Neural cell (in vitro differentiated cells): ENCODE measurements at regions not wholly inside any gene's neighbourhood (a gene's known extent, or its start where the extent isn't known, plus 50 kb on each side); places are given as distances from the start of the nearest gene placed in this dataset.

Experiments used
- H2AFZ ChIP-seq: fragments of 200-600, 300-800 bp; sonication (generic), shearing (Covaris generic); 2 replicates; pipeline ENCODE4 v1.6.0; 2014; ENCODE audit warnings: low read depth, mild to moderate bottlenecking, antibody characterized with exemption, low read length, moderate library complexity
- H3F3A ChIP-seq: fragments of 200-600 bp; shearing (Covaris generic); 2 replicates; pipeline ENCODE4 v1.6.1; 2016; ENCODE audit warnings: mild to moderate bottlenecking, moderate library complexity, mixed read lengths, antibody characterized with exemption, low read length; ENCODE audit not compliant: insufficient read depth, poor library complexity, severe bottlenecking
- H3K27ac ChIP-seq: fragments of 200-600, 300-800 bp; sonication (generic), shearing (Covaris generic); 2 replicates; pipeline ENCODE4 v1.5.1; 2014; ENCODE audit warnings: mild to moderate bottlenecking, low read length, moderate library complexity
- H3K27me3 ChIP-seq: fragments of 300-800, 200-600 bp; sonication (generic), shearing (Covaris generic); 2 replicates; pipeline ENCODE4 v1.6.0; 2014; ENCODE audit warnings: mild to moderate bottlenecking, low read depth, low read length, moderate library complexity; ENCODE audit not compliant: insufficient read depth
- H3K36me3 ChIP-seq: fragments of 300-800, 200-600 bp; sonication (generic), shearing (Covaris generic); 2 replicates; pipeline ENCODE4 v1.5.1; 2014; ENCODE audit warnings: mild to moderate bottlenecking, antibody characterized with exemption, low read length, moderate library complexity; ENCODE audit not compliant: insufficient read depth
- H3K4me2 ChIP-seq: fragments of 300-800, 200-600 bp; sonication (generic), shearing (Covaris generic); 2 replicates; pipeline ENCODE4 v1.6.0; 2014; ENCODE audit warnings: mild to moderate bottlenecking, low read length
- H3K4me3 ChIP-seq: fragments of 300-800, 200-600 bp; sonication (generic), shearing (Covaris generic); 2 replicates; pipeline ENCODE4 v1.5.1; 2014; ENCODE audit warnings: mild to moderate bottlenecking, low read length, moderate library complexity
- H3K79me2 ChIP-seq: fragments of 200-600 bp; shearing (Covaris generic); replicated peaks from 2 replicates; pipeline ENCODE4 v1.6.0; 2014; ENCODE audit warnings: mild to moderate bottlenecking, low read length, moderate library complexity; ENCODE audit not compliant: insufficient read depth
- H3K9ac ChIP-seq: fragments of 300-800, 200-600 bp; sonication (generic), shearing (Covaris generic); 2 replicates; pipeline ENCODE4 v1.6.1; 2016; ENCODE audit warnings: mild to moderate bottlenecking, low read length, mixed read lengths
- H3K9me2 ChIP-seq: fragments of 200-600 bp; shearing (Covaris generic); 2 replicates; pipeline ENCODE4 v1.6.1; 2016; ENCODE audit warnings: mild to moderate bottlenecking, low read length, mixed read lengths; ENCODE audit not compliant: insufficient read depth
- H3K9me3 ChIP-seq: fragments of 200-600, 300-800 bp; sonication (generic), shearing (Covaris generic); 2 replicates; pipeline ENCODE4 v1.6.1; 2016; ENCODE audit warnings: mild to moderate bottlenecking, mixed run types, low read length, moderate library complexity, mixed read lengths
- H4K20me1 ChIP-seq: fragments of 200-600 bp; shearing (Covaris generic); 2 replicates; pipeline ENCODE4 v1.6.1; 2016; ENCODE audit warnings: mild to moderate bottlenecking, mixed run types; ENCODE audit not compliant: insufficient read depth
- EP300 ChIP-seq: fragments of 450-650 bp; conservative IDR thresholded peaks from 2 replicates; pipeline ENCODE4 v1.6.1; 2014; ENCODE audit warnings: antibody characterized with exemption, mild to moderate bottlenecking, moderate library complexity; ENCODE audit not compliant: poor library complexity, severe bottlenecking
- EZH2 ChIP-seq: fragments of 200-600, 300-800 bp; shearing (Covaris generic), sonication (generic); IDR thresholded peaks from 2 replicates; pipeline ENCODE4 v1.6.1; 2014; ENCODE audit warnings: antibody characterized with exemption, low read length, borderline replicate concordance, mild to moderate bottlenecking; ENCODE audit not compliant: insufficient read depth, poor library complexity, severe bottlenecking
- MXI1 ChIP-seq: fragments of 450-650 bp; conservative IDR thresholded peaks from 2 replicates; pipeline ENCODE4 v1.6.1; 2014; ENCODE audit warnings: antibody characterized with exemption, mild to moderate bottlenecking; ENCODE audit not compliant: poor library complexity, severe bottlenecking
- POLR2AphosphoS5 ChIP-seq: IDR thresholded peaks from 2 replicates; pipeline ENCODE4 v1.6.1; 2012
- RAD21 ChIP-seq: fragments of 450-650 bp; conservative IDR thresholded peaks from 2 replicates; pipeline ENCODE4 v1.6.1; 2014; ENCODE audit warnings: antibody characterized with exemption, mild to moderate bottlenecking, moderate library complexity
- SMC3 ChIP-seq: fragments of 450-650 bp; conservative IDR thresholded peaks from 2 replicates; pipeline ENCODE4 v1.6.1; 2014; ENCODE audit warnings: antibody characterized with exemption, mild to moderate bottlenecking, moderate library complexity; ENCODE audit not compliant: poor library complexity
- TAF1 ChIP-seq: IDR thresholded peaks from 2 replicates; pipeline ENCODE4 v1.6.1; 2012; ENCODE audit warnings: low read depth
- TF ChIP-seq, protein P1 (sequence below): fragments of 450-650 bp; IDR thresholded peaks from 2 replicates; pipeline ENCODE4 v1.5.1; 2014; ENCODE audit warnings: antibody characterized with exemption, mild to moderate bottlenecking, moderate library complexity; ENCODE audit not compliant: poor library complexity, severe bottlenecking
- TF ChIP-seq, protein P2 (sequence below): IDR thresholded peaks from 2 replicates; pipeline ENCODE4 v1.6.1; 2012; ENCODE audit warnings: borderline replicate concordance

DNA sequence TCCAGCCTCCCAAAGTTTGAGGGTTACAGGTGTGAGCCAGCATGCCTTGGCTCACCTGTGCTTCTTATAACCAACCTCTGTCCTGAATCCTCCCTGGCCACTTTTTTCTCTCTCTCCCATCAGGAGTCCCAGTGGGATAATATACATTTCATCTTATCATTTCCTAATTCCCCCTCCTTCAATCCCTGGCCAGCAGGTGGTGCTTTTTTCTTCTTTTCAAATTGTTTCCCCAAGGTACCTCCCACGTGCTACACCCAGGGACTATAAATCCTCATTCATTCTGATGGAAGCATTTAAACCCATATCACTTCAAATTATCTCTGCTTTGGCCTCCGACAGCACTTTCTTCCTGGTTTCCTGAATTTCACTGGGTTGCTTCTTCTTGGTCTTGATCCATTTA, 704.7 kb downstream of the NLGN4Y start:
- Histone ChIP-seq H3K4me2 (no peak overlapping the region), H4K20me1 (no peaks in the 10 kb centered on the region), H3K36me3 (no peaks in the 10 kb centered on the region), H3F3A (no peaks in the 10 kb centered on the region), H3K27ac (no peak overlapping the region), H3K79me2 (no peaks in the 10 kb centered on the region), H3K9ac (no peak overlapping the region), H3K27me3 (no peaks in the 10 kb centered on the region), H2AFZ (no peak overlapping the region), H3K9me3 (no peaks in the 10 kb centered on the region), H3K4me3 (no peak overlapping the region), H3K9me2 (no peaks in the 10 kb centered on the region)
- no peak for TF ChIP-seq TAF1
- no peak for TF ChIP-seq EP300
- no peak for TF ChIP-seq RAD21
- no peak for TF ChIP-seq EZH2
- TF ChIP-seq, protein P1, sequence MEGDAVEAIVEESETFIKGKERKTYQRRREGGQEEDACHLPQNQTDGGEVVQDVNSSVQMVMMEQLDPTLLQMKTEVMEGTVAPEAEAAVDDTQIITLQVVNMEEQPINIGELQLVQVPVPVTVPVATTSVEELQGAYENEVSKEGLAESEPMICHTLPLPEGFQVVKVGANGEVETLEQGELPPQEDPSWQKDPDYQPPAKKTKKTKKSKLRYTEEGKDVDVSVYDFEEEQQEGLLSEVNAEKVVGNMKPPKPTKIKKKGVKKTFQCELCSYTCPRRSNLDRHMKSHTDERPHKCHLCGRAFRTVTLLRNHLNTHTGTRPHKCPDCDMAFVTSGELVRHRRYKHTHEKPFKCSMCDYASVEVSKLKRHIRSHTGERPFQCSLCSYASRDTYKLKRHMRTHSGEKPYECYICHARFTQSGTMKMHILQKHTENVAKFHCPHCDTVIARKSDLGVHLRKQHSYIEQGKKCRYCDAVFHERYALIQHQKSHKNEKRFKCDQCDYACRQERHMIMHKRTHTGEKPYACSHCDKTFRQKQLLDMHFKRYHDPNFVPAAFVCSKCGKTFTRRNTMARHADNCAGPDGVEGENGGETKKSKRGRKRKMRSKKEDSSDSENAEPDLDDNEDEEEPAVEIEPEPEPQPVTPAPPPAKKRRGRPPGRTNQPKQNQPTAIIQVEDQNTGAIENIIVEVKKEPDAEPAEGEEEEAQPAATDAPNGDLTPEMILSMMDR: no peak
- TF ChIP-seq, protein P2, sequence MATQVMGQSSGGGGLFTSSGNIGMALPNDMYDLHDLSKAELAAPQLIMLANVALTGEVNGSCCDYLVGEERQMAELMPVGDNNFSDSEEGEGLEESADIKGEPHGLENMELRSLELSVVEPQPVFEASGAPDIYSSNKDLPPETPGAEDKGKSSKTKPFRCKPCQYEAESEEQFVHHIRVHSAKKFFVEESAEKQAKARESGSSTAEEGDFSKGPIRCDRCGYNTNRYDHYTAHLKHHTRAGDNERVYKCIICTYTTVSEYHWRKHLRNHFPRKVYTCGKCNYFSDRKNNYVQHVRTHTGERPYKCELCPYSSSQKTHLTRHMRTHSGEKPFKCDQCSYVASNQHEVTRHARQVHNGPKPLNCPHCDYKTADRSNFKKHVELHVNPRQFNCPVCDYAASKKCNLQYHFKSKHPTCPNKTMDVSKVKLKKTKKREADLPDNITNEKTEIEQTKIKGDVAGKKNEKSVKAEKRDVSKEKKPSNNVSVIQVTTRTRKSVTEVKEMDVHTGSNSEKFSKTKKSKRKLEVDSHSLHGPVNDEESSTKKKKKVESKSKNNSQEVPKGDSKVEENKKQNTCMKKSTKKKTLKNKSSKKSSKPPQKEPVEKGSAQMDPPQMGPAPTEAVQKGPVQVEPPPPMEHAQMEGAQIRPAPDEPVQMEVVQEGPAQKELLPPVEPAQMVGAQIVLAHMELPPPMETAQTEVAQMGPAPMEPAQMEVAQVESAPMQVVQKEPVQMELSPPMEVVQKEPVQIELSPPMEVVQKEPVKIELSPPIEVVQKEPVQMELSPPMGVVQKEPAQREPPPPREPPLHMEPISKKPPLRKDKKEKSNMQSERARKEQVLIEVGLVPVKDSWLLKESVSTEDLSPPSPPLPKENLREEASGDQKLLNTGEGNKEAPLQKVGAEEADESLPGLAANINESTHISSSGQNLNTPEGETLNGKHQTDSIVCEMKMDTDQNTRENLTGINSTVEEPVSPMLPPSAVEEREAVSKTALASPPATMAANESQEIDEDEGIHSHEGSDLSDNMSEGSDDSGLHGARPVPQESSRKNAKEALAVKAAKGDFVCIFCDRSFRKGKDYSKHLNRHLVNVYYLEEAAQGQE: no peak
- no peak for TF ChIP-seq POLR2AphosphoS5
- TF ChIP-seq MXI1: no peak
- TF ChIP-seq SMC3: no peak

DNA sequence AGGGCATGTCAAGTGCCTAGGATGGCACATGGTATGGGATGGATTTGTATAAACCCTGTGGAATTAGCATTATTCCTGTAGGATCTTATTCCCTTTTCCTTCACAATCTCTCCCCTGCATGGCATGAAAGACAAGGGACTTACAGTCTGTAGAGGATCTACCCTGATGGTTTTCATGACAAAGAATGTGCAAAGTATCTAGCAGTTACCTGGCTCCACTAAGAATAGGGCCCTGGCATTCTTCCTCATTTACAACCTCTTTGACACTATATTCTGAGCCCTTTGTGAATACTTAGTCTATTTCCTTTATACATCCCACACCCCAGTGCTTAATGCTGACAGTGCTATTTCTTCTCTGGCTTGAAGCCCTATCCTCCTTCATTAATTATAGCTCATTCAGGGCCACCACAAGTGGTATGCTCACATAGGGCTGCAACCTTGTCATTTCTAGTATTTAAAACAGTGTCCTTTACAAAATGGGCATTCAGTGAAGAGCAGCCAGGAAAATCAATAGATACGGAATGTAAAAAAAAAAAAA, 715.3 kb downstream of the NLGN4Y start:
- H3K9me3 ChIP-seq: no peaks in the 10 kb centered on the region
- no peaks in the 10 kb centered on the region for H3K9me2 ChIP-seq
- H3K36me3 ChIP-seq: no peaks in the 10 kb centered on the region
- no peak overlapping the region for H3K4me2 ChIP-seq
- no peak overlapping the region for H3K27ac ChIP-seq
- H3F3A ChIP-seq: no peaks in the 10 kb centered on the region
- H3K79me2 ChIP-seq: no peaks in the 10 kb centered on the region
- TF ChIP-seq SMC3: no peak
- TF ChIP-seq, protein P2: no peak
- H3K9ac ChIP-seq: no peak overlapping the region
- H3K27me3 ChIP-seq: no peaks in the 10 kb centered on the region
- H4K20me1 ChIP-seq: no peaks in the 10 kb centered on the region
- H3K4me3 ChIP-seq: no peak overlapping the region
- H2AFZ ChIP-seq: no peak overlapping the region
